Ovary (tissue), 3 donors: ENCODE measurements at regions not wholly inside any gene's neighbourhood (a gene's known extent, or its start where the extent isn't known, plus 50 kb on each side); places are given as distances from the start of the nearest gene placed in this dataset.

ENCODE experiments used
- EP300 ChIP-seq: sonication (generic); formaldehyde crosslinking; IDR thresholded peaks from one replicate; pipeline ENCODE4 v1.6.1; 2017; ENCODE audit warnings: antibody characterized with exemption
- POLR2A ChIP-seq: fragments of 450-650 bp; IDR thresholded peaks from one replicate; pipeline ENCODE4 v1.6.1; 2017; ENCODE audit warnings: antibody characterized with exemption, mild to moderate bottlenecking, moderate library complexity
- TF ChIP-seq, protein P1 (sequence below), 3 donors: fragments of 450-650 bp in 2 of 3; fragments of 200-600 bp in 1 of 3; IDR thresholded peaks; one replicate each; pipeline versions ENCODE4 v1.5.1 to v1.8.0; 2016 to 2022; ENCODE audit warnings: antibody characterized with exemption in 3 of 3, mild to moderate bottlenecking in 1 of 3
- donor health status: DM: no; HTN: no; CAD: no.

DNA sequence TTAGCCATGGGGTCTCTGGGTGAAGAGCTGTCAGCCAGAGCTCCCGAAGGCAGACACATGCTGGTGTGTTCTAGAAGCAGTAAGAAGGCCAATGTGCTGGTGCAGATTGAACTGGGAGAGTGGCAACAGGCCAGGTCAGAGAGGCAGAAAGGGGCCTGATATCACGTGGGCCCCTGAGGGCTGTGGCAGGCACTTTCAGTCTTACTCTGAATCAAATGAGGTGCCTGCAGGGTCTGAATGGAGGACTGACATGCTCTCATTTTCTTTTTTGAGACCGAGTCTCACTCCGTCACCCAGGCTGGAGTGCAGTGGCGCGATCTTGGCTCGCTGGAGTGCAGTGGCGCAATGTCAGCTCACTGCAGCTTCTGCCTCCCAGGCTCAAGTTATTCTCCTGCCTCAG is 293.8 kb downstream of the ABCC12 start:
- TF ChIP-seq POLR2A (no peak), EP300 (no peak)
- TF ChIP-seq, protein P1, sequence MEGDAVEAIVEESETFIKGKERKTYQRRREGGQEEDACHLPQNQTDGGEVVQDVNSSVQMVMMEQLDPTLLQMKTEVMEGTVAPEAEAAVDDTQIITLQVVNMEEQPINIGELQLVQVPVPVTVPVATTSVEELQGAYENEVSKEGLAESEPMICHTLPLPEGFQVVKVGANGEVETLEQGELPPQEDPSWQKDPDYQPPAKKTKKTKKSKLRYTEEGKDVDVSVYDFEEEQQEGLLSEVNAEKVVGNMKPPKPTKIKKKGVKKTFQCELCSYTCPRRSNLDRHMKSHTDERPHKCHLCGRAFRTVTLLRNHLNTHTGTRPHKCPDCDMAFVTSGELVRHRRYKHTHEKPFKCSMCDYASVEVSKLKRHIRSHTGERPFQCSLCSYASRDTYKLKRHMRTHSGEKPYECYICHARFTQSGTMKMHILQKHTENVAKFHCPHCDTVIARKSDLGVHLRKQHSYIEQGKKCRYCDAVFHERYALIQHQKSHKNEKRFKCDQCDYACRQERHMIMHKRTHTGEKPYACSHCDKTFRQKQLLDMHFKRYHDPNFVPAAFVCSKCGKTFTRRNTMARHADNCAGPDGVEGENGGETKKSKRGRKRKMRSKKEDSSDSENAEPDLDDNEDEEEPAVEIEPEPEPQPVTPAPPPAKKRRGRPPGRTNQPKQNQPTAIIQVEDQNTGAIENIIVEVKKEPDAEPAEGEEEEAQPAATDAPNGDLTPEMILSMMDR (IDR thresholded peaks at IDR 0.05) = no peak
